ENCODE measurements at regions not wholly inside any gene's neighbourhood (a gene's known extent, or its start where the extent isn't known, plus 50 kb on each side); places are given as distances from the start of the nearest gene placed in this dataset.

- Histone ChIP-seq H3K27me3 (no peaks in the 10 kb centered on the region), H2AFZ (no peak overlapping the region), H3K9me2 (replicated peaks; ENCODE audit: insufficient read depth) (no peaks in the 10 kb centered on the region), H3K36me3 (replicated peaks; ENCODE audit: insufficient read depth, low read depth) (no peaks in the 10 kb centered on the region), H3K27ac (no peak overlapping the region), H3K4me2 (no peak overlapping the region), H3K4me1 (ENCODE audit: insufficient read depth) (no peaks in the 10 kb centered on the region), H3K9me3 (ENCODE audit: low read depth) (no peaks in the 10 kb centered on the region), H3K79me2 (no peaks in the 10 kb centered on the region), H4K20me1 (ENCODE audit: insufficient read depth, poor library complexity, severe bottlenecking) (no peaks in the 10 kb centered on the region), H3K4me3 (no peak overlapping the region)
- no peak for TF ChIP-seq CTCF (IDR thresholded peaks at IDR 0.05; ENCODE audit: poor library complexity)
- TF ChIP-seq EZH2phosphoT487 (IDR thresholded peaks at IDR 0.05; ENCODE audit: low read depth, severe bottlenecking, unreplicated experiment) = no peak
- TF ChIP-seq EZH2 (IDR thresholded peaks at IDR 0.05; ENCODE audit: borderline replicate concordance) = no peak
- no peak for DNase-seq (ENCODE audit: low spot score)
- 98% methylated on average over 4 of the region's 4 CpGs for WGBS (ENCODE audit: low lambda C conversion rate, missing lambda C conversion rate)
Observed at GRCh38 chr2:56874717-56875116, 690.9 kb downstream of the CCDC85A start.

- Histone ChIP-seq H2AFZ (no peak overlapping the region), H3K4me3 (no peak overlapping the region), H3K36me3 (replicated peaks; ENCODE audit: insufficient read depth, low read depth) (no peaks in the 10 kb centered on the region), H3K27me3 (no peaks in the 10 kb centered on the region), H3K4me1 (ENCODE audit: insufficient read depth) (no peaks in the 10 kb centered on the region), H3K9me2 (replicated peaks; ENCODE audit: insufficient read depth) (no peaks in the 10 kb centered on the region), H3K79me2 (no peaks in the 10 kb centered on the region), H3K27ac (no peak overlapping the region), H3K4me2 (no peak overlapping the region), H3K9me3 (ENCODE audit: low read depth) (no peaks in the 10 kb centered on the region), H4K20me1 (ENCODE audit: insufficient read depth, poor library complexity, severe bottlenecking) (no peaks in the 10 kb centered on the region)
- DNase-seq (ENCODE audit: low spot score) = no peak
- no peak for TF ChIP-seq EZH2phosphoT487 (IDR thresholded peaks at IDR 0.05; ENCODE audit: low read depth, severe bottlenecking, unreplicated experiment)
- TF ChIP-seq CTCF (IDR thresholded peaks at IDR 0.05; ENCODE audit: poor library complexity) = no peak
- TF ChIP-seq EZH2 (IDR thresholded peaks at IDR 0.05; ENCODE audit: borderline replicate concordance) = no peak
- 86% methylated on average over 2 of the region's 2 CpGs for WGBS (ENCODE audit: low lambda C conversion rate, missing lambda C conversion rate)
Observed at GRCh38 chr2:56889738-56890137, 705.9 kb downstream of the CCDC85A start.

GRCh38 chr2:56892382-56892781 is 708.6 kb downstream of the CCDC85A start:
- H3K4me3 ChIP-seq = no peak overlapping the region
- no peak overlapping the region for H3K27ac ChIP-seq
- no peak overlapping the region for H2AFZ ChIP-seq
- H3K4me2 ChIP-seq = no peak overlapping the region
- no peaks in the 10 kb centered on the region for H3K36me3 ChIP-seq (replicated peaks; ENCODE audit: insufficient read depth, low read depth)
- TF ChIP-seq EZH2 (IDR thresholded peaks at IDR 0.05; ENCODE audit: borderline replicate concordance) (no peak), CTCF (IDR thresholded peaks at IDR 0.05; ENCODE audit: poor library complexity) (no peak)
- no peak for DNase-seq (ENCODE audit: low spot score)
- no peaks in the 10 kb centered on the region for H3K4me1 ChIP-seq (ENCODE audit: insufficient read depth)
- no peaks in the 10 kb centered on the region for H3K9me2 ChIP-seq (replicated peaks; ENCODE audit: insufficient read depth)
- H3K9me3 ChIP-seq (ENCODE audit: low read depth) = no peaks in the 10 kb centered on the region
- no peaks in the 10 kb centered on the region for H4K20me1 ChIP-seq (ENCODE audit: insufficient read depth, poor library complexity, severe bottlenecking)
- H3K79me2 ChIP-seq = no peaks in the 10 kb centered on the region
- H3K27me3 ChIP-seq = no peaks in the 10 kb centered on the region

GRCh38 chr2:56898986-56899385 is 715.2 kb downstream of the CCDC85A start:
- Histone ChIP-seq H3K9me2 (replicated peaks; ENCODE audit: insufficient read depth) (no peaks in the 10 kb centered on the region), H3K4me3 (no peak overlapping the region), H3K27me3 (no peaks in the 10 kb centered on the region), H3K79me2 (no peaks in the 10 kb centered on the region), H3K27ac (no peak overlapping the region), H3K4me1 (ENCODE audit: insufficient read depth) (no peaks in the 10 kb centered on the region), H3K4me2 (no peak overlapping the region), H3K36me3 (replicated peaks; ENCODE audit: insufficient read depth, low read depth) (no peaks in the 10 kb centered on the region), H3K9me3 (ENCODE audit: low read depth) (no peaks in the 10 kb centered on the region), H2AFZ (no peak overlapping the region), H4K20me1 (ENCODE audit: insufficient read depth, poor library complexity, severe bottlenecking) (no peaks in the 10 kb centered on the region)
- WGBS (ENCODE audit: low lambda C conversion rate, missing lambda C conversion rate) = 87% methylated on average over 1 of the region's 1 CpG
- TF ChIP-seq CTCF (IDR thresholded peaks at IDR 0.05; ENCODE audit: poor library complexity) = no peak
- TF ChIP-seq EZH2 (IDR thresholded peaks at IDR 0.05; ENCODE audit: borderline replicate concordance) = no peak
- no peak for TF ChIP-seq EZH2phosphoT487 (IDR thresholded peaks at IDR 0.05; ENCODE audit: low read depth, severe bottlenecking, unreplicated experiment)
- DNase-seq (ENCODE audit: low spot score) = no peak

Measured in hepatocyte (in vitro differentiated cells).